Gastroesophageal sphincter (tissue), 3 donors: ENCODE measurements at regions not wholly inside any gene's neighbourhood (a gene's known extent, or its start where the extent isn't known, plus 50 kb on each side); places are given as distances from the start of the nearest gene placed in this dataset.

Experiments
- POLR2A ChIP-seq, 2 donors: fragments of 450-650 bp; IDR thresholded peaks; one replicate each; pipeline ENCODE4 v1.6.1; 2017; ENCODE audit warnings: antibody characterized with exemption in 2 of 2, mild to moderate bottlenecking in 2 of 2, moderate library complexity in 1 of 2
- POLR2AphosphoS5 ChIP-seq: sonication (generic); formaldehyde crosslinking; IDR thresholded peaks from one replicate; pipeline ENCODE4 v1.6.1; 2017; ENCODE audit warnings: antibody characterized with exemption
- TF ChIP-seq, protein P1 (sequence below), 4 experiments: fragments of 200-600 bp in 2 of 4; fragments of 450-650 bp in 2 of 4; sonication (generic) in 1 of 4; IDR thresholded peaks; one replicate each; pipeline ENCODE4 v1.5.1; 2017 to 2019; ENCODE audit warnings: antibody characterized with exemption in 4 of 4, mild to moderate bottlenecking in 2 of 4, moderate library complexity in 2 of 4

DNA sequence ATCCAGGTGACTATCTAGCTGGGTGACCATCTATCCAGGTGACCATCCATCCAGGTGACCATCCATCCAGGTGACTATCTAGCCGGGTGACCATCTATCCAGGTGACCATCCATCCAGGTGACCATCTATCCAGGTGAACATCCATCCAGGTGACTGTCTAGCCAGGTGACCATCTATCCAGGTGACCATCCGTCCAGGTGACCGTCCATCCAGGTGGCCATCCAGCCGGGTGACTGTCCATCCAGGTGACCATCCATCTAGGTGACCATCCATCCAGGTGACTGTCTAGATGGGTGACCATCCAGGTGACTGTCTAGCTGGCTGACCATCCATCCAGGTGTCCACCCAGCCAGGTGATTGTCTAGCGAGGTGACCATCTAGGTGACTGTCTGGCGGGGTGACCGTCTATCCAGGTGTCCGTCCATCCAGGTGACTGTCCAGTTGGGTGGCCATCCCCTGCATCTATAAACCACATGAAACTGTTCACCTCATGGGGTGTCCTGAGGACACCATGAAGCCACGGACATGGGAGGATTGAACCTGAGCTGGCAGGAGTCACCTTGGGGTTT lies 305.3 kb downstream of the NDUFA10 start:
- TF ChIP-seq, protein P1, sequence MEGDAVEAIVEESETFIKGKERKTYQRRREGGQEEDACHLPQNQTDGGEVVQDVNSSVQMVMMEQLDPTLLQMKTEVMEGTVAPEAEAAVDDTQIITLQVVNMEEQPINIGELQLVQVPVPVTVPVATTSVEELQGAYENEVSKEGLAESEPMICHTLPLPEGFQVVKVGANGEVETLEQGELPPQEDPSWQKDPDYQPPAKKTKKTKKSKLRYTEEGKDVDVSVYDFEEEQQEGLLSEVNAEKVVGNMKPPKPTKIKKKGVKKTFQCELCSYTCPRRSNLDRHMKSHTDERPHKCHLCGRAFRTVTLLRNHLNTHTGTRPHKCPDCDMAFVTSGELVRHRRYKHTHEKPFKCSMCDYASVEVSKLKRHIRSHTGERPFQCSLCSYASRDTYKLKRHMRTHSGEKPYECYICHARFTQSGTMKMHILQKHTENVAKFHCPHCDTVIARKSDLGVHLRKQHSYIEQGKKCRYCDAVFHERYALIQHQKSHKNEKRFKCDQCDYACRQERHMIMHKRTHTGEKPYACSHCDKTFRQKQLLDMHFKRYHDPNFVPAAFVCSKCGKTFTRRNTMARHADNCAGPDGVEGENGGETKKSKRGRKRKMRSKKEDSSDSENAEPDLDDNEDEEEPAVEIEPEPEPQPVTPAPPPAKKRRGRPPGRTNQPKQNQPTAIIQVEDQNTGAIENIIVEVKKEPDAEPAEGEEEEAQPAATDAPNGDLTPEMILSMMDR (IDR thresholded peaks at IDR 0.05) = no peak
- TF ChIP-seq POLR2A (IDR thresholded peaks at IDR 0.05) (no peak), POLR2AphosphoS5 (no peak)
